ENCODE measurements at regions not wholly inside any gene's neighbourhood (a gene's known extent, or its start where the extent isn't known, plus 50 kb on each side); places are given as distances from the start of the nearest gene placed in this dataset.

DNA sequence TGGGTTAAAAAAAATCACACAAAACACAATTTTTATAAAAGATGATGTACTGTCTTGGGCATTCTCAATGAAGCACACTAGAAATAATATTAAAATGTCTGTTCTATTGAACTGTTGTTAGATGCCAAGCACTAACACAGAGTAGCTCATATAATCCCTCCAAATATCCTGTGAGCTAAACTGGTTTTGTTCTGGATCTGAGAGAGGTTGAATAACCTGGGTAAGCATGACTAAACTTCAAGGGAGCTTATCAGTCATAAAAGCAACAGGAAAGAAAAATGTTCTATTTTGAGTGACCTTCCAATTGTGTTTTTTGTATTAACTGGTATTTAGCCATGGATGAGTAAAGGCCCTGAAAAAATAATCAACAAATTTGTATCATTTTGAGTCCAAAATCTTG, 175.3 kb downstream of the SMC2 start:
- POLR2A ChIA-PET = no interaction called here
- DNase-seq (ENCODE audit: low spot score) (no peak), FAIRE-seq (no peak), ATAC-seq (no peak)
- intact Hi-C loops (cut with micrococcal nuclease; ENCODE audit: unreplicated experiment) = no loop called here
- CTCF ChIA-PET (ENCODE audit: low intra/inter-chr PET ratio, low total read pairs) = no interaction called here
- H3K9me3 ChIP-seq (ENCODE audit: low read length) = no peaks in the 10 kb centered on the region
- in situ Hi-C loops (cut with HindIII; ENCODE audit: extremely low pct_ligation_motif_present, low pct_unique_long_range_greater_than_20kb) = no loop called here
- no peaks in the 10 kb centered on the region for H3K27me3 ChIP-seq (ENCODE audit: control insufficient read depth in 1 of 2, insufficient read depth in 2 of 2, low read length in 2 of 2)
- no peaks in the 10 kb centered on the region for H4K20me1 ChIP-seq (ENCODE audit: insufficient read depth, low read length)
- H3K9ac ChIP-seq (ENCODE audit: insufficient read depth, low read depth, low read length) = no peak overlapping the region
- H3K4me2 ChIP-seq (ENCODE audit: low read depth, low read length) = no peak overlapping the region
- TF ChIP-seq TEAD2 (CRISPR knock-in tag; IDR thresholded peaks at IDR 0.05) (no peak), ZNF282 (IDR thresholded peaks at IDR 0.05; ENCODE audit: partially characterized antibody) (no peak), ZNF207 (IDR thresholded peaks at IDR 0.05; ENCODE audit: borderline replicate concordance) (no peak), ZFP36 (IDR thresholded peaks at IDR 0.05; ENCODE audit: borderline replicate concordance, low read depth, low read length, partially characterized antibody) (no peak), TCF12 (IDR thresholded peaks at IDR 0.05) (no peak), TCF12 (CRISPR knock-in tag; IDR thresholded peaks at IDR 0.05) (no peak), ZZZ3 (CRISPR knock-in tag; IDR thresholded peaks at IDR 0.05; ENCODE audit: borderline replicate concordance) (no peak), TBX3 (IDR thresholded peaks at IDR 0.05; ENCODE audit: borderline replicate concordance) (no peak), RORA (CRISPR knock-in tag; IDR thresholded peaks at IDR 0.05) (no peak), ZNF547 (CRISPR knock-in tag; IDR thresholded peaks at IDR 0.05) (no peak)
- TF ChIP-seq, protein P1, sequence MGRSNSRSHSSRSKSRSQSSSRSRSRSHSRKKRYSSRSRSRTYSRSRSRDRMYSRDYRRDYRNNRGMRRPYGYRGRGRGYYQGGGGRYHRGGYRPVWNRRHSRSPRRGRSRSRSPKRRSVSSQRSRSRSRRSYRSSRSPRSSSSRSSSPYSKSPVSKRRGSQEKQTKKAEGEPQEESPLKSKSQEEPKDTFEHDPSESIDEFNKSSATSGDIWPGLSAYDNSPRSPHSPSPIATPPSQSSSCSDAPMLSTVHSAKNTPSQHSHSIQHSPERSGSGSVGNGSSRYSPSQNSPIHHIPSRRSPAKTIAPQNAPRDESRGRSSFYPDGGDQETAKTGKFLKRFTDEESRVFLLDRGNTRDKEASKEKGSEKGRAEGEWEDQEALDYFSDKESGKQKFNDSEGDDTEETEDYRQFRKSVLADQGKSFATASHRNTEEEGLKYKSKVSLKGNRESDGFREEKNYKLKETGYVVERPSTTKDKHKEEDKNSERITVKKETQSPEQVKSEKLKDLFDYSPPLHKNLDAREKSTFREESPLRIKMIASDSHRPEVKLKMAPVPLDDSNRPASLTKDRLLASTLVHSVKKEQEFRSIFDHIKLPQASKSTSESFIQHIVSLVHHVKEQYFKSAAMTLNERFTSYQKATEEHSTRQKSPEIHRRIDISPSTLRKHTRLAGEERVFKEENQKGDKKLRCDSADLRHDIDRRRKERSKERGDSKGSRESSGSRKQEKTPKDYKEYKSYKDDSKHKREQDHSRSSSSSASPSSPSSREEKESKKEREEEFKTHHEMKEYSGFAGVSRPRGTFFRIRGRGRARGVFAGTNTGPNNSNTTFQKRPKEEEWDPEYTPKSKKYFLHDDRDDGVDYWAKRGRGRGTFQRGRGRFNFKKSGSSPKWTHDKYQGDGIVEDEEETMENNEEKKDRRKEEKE (IDR thresholded peaks at IDR 0.05) = no peak
- TF ChIP-seq, protein P2, sequence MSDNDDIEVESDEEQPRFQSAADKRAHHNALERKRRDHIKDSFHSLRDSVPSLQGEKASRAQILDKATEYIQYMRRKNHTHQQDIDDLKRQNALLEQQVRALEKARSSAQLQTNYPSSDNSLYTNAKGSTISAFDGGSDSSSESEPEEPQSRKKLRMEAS (IDR thresholded peaks at IDR 0.05) = no peak
- TF ChIP-seq, protein P3, sequence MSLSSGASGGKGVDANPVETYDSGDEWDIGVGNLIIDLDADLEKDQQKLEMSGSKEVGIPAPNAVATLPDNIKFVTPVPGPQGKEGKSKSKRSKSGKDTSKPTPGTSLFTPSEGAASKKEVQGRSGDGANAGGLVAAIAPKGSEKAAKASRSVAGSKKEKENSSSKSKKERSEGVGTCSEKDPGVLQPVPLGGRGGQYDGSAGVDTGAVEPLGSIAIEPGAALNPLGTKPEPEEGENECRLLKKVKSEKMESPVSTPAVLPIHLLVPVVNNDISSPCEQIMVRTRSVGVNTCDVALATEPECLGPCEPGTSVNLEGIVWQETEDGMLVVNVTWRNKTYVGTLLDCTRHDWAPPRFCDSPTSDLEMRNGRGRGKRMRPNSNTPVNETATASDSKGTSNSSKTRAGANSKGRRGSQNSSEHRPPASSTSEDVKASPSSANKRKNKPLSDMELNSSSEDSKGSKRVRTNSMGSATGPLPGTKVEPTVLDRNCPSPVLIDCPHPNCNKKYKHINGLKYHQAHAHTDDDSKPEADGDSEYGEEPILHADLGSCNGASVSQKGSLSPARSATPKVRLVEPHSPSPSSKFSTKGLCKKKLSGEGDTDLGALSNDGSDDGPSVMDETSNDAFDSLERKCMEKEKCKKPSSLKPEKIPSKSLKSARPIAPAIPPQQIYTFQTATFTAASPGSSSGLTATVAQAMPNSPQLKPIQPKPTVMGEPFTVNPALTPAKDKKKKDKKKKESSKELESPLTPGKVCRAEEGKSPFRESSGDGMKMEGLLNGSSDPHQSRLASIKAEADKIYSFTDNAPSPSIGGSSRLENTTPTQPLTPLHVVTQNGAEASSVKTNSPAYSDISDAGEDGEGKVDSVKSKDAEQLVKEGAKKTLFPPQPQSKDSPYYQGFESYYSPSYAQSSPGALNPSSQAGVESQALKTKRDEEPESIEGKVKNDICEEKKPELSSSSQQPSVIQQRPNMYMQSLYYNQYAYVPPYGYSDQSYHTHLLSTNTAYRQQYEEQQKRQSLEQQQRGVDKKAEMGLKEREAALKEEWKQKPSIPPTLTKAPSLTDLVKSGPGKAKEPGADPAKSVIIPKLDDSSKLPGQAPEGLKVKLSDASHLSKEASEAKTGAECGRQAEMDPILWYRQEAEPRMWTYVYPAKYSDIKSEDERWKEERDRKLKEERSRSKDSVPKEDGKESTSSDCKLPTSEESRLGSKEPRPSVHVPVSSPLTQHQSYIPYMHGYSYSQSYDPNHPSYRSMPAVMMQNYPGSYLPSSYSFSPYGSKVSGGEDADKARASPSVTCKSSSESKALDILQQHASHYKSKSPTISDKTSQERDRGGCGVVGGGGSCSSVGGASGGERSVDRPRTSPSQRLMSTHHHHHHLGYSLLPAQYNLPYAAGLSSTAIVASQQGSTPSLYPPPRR (CRISPR knock-in tag; IDR thresholded peaks at IDR 0.05; ENCODE audit: borderline replicate concordance) = no peak
- no peak overlapping the region for H3K27ac ChIP-seq (ENCODE audit: extremely low read length, insufficient read depth, low read length)
- no peaks in the 10 kb centered on the region for H3K36me3 ChIP-seq (replicated peaks in 1 of 2; ENCODE audit: control insufficient read depth in 1 of 2, insufficient read depth in 2 of 2, low read length in 2 of 2)
- H3K79me2 ChIP-seq (ENCODE audit: insufficient read depth, low read length) = no peaks in the 10 kb centered on the region
- BruUV-seq (replicated peaks) = no TSS peak
- peaks cover 19% of the 10 kb centered on the region for H3K4me1 ChIP-seq (ENCODE audit: insufficient read depth, low read length)
- H2AFZ ChIP-seq (ENCODE audit: low read length) = no peak overlapping the region
- no peak overlapping the region for H3K4me3 ChIP-seq (replicated peaks in 1 of 3; ENCODE audit: insufficient read depth in 1 of 3, low read depth in 2 of 3, low read length in 3 of 3)
